ENCODE measurements at regions not wholly inside any gene's neighbourhood (a gene's known extent, or its start where the extent isn't known, plus 50 kb on each side); places are given as distances from the start of the nearest gene placed in this dataset.

- no peak overlapping the region for H4K91ac ChIP-seq (replicated peaks; ENCODE audit: insufficient read length, low read length)
- H3K79me1 ChIP-seq (ENCODE audit: low read depth, low read length), result no peaks in the 10 kb centered on the region
- no peak overlapping the region for H2BK12ac ChIP-seq (ENCODE audit: low read depth, low read length)
- H3K18ac ChIP-seq (ENCODE audit: extremely low read depth, low read length), result no peak overlapping the region
- DNase-seq (ENCODE audit: low read depth in 1 of 2, low spot score in 2 of 2) (no peak), FAIRE-seq (no peak)
- H2BK120ac ChIP-seq (replicated peaks; ENCODE audit: low read depth, low read length), result no peak overlapping the region
- no peaks in the 10 kb centered on the region for H3K36me3 ChIP-seq (ENCODE audit: control insufficient read depth in 2 of 4, insufficient read depth in 4 of 4, low read length in 3 of 4)
- H3K23ac ChIP-seq (ENCODE audit: insufficient read length), result no peak overlapping the region
- H2AK5ac ChIP-seq (ENCODE audit: low read depth, low read length), result no peak overlapping the region
- no peak overlapping the region for H2BK5ac ChIP-seq (ENCODE audit: low read depth, low read length)
- TF ChIP-seq CHD2 (IDR thresholded peaks at IDR 0.05; ENCODE audit: low read length) (no peak), BRCA1 (IDR thresholded peaks at IDR 0.05; ENCODE audit: low read depth, low read length) (no peak), ASH2L (IDR thresholded peaks at IDR 0.05; ENCODE audit: low read length) (no peak), SRF (IDR thresholded peaks at IDR 0.05; ENCODE audit: low read depth, low read length) (no peak)
- H3K23me2 ChIP-seq (ENCODE audit: low read depth, low read length), result no peaks in the 10 kb centered on the region
- 0 out of 2 replicates have a peak overlapping the region, but pooled peaks have one; percentile 27 for H2AFZ ChIP-seq (ENCODE audit: low read length)
- ChIA-PET CTCF (ENCODE audit: partially characterized antibody) (no interaction called here), POLR2A (ENCODE audit: partially characterized antibody) (no interaction called here)
- no peak overlapping the region for H2BK20ac ChIP-seq (ENCODE audit: low read length)
- H3K27me3 ChIP-seq (replicated peaks in 1 of 4; ENCODE audit: control insufficient read depth in 3 of 4, extremely low read depth in 1 of 4, insufficient read depth in 3 of 4, low read length in 3 of 4), result no peaks in the 10 kb centered on the region
- no peak overlapping the region for H3K56ac ChIP-seq (replicated peaks; ENCODE audit: insufficient read length, low read depth, low read length)
- 88% methylated on average over 2 of the region's 2 CpGs; no CpG with 5 or more reads in 1 of the 2 experiments for WGBS, 2 experiments (ENCODE audit: extremely low coverage in 1 of 2, insufficient coverage in 1 of 2, insufficient read length in 1 of 2, insufficient replicate concordance in 2 of 2, low coverage in 1 of 2, low lambda C conversion rate in 2 of 2, missing lambda C conversion rate in 1 of 2)
- H4K5ac ChIP-seq (ENCODE audit: insufficient read length, low read depth, low read length), result no peak overlapping the region
- no peaks in the 10 kb centered on the region for H3K4me1 ChIP-seq (replicated peaks in 1 of 4; ENCODE audit: control insufficient read depth in 3 of 4, insufficient read depth in 4 of 4, low read length in 3 of 4)
- H3K79me2 ChIP-seq (ENCODE audit: control insufficient read depth in 1 of 2, insufficient read depth in 2 of 2, low read length in 2 of 2), result no peaks in the 10 kb centered on the region
- H3K4ac ChIP-seq (replicated peaks; ENCODE audit: insufficient read length, low read depth, low read length), result no peak overlapping the region
- H3K9me3 ChIP-seq (ENCODE audit: insufficient read depth in 2 of 2, low read depth in 1 of 2, low read length in 1 of 2), result no peaks in the 10 kb centered on the region
- H2BK15ac ChIP-seq (ENCODE audit: low read length), result no peak overlapping the region
- H3K9ac ChIP-seq (replicated peaks in 1 of 4; ENCODE audit: extremely low read depth in 1 of 4, low read depth in 3 of 4, low read length in 3 of 4), result no peak overlapping the region
- no peak overlapping the region for H3K4me2 ChIP-seq (ENCODE audit: insufficient read depth in 1 of 2, low read depth in 2 of 2, low read length in 2 of 2)
- no peak overlapping the region for H4K8ac ChIP-seq (ENCODE audit: extremely low read depth, insufficient read depth, low read length)
- no peak overlapping the region for H3K4me3 ChIP-seq (ENCODE audit: extremely low read depth in 1 of 4, insufficient read depth in 2 of 4, low read depth in 3 of 4, low read length in 4 of 4)
- no peak overlapping the region for H3K14ac ChIP-seq (ENCODE audit: insufficient read length)
- H4K20me1 ChIP-seq (replicated peaks in 1 of 2; ENCODE audit: control insufficient read depth in 1 of 2, insufficient read depth in 2 of 2, low read length in 2 of 2), result no peaks in the 10 kb centered on the region
- no peak overlapping the region for H3K27ac ChIP-seq (ENCODE audit: low read depth, low read length)
These were observed 64.4 kb upstream of the AHR start for GRCh38 chr7:17234030-17234397.
